GM10266 (cell line): ENCODE measurements at regions not wholly inside any gene's neighbourhood (a gene's known extent, or its start where the extent isn't known, plus 50 kb on each side); places are given as distances from the start of the nearest gene placed in this dataset.

Experiments used
- DNase-seq: peaks from one replicate; pipeline ENCODE4 v3.0.0; 2012; ENCODE audit errors: extremely low spot score
- TF ChIP-seq, protein P1 (sequence below): IDR thresholded peaks from 2 replicates; pipeline ENCODE4 v1.5.1; 2012; ENCODE audit warnings: mild to moderate bottlenecking, low read depth; ENCODE audit not compliant: control insufficient read depth, insufficient read depth; ENCODE audit errors: missing control alignments

GRCh38 chrX:16222151-16222550 lies 54.9 kb downstream of the MAGEB17 start:
- TF ChIP-seq, protein P1, sequence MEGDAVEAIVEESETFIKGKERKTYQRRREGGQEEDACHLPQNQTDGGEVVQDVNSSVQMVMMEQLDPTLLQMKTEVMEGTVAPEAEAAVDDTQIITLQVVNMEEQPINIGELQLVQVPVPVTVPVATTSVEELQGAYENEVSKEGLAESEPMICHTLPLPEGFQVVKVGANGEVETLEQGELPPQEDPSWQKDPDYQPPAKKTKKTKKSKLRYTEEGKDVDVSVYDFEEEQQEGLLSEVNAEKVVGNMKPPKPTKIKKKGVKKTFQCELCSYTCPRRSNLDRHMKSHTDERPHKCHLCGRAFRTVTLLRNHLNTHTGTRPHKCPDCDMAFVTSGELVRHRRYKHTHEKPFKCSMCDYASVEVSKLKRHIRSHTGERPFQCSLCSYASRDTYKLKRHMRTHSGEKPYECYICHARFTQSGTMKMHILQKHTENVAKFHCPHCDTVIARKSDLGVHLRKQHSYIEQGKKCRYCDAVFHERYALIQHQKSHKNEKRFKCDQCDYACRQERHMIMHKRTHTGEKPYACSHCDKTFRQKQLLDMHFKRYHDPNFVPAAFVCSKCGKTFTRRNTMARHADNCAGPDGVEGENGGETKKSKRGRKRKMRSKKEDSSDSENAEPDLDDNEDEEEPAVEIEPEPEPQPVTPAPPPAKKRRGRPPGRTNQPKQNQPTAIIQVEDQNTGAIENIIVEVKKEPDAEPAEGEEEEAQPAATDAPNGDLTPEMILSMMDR: no peak
- no peak for DNase-seq

- TF ChIP-seq, protein P1: no peak
- no peak for DNase-seq
These were observed 56.1 kb downstream of the MAGEB17 start for GRCh38 chrX:16223385-16223784.

DNA sequence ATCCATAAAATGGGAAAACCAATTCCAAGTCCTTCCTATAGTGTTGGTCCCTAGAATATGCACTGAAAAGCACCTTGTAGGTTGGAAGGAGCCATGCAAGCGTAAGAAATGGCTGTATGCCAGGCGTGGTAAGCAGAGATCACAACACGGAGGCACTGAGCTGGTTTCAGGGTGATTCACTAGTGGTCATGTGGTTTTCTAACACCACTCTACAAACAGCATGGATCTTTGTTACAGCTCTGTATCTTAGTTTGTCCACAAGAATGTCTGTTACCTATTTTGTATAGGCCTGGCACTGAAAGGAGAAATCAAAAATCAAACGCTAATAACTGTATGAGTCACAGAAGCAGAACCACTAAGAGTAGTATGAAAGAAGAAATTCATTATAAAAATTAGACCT lies 71.9 kb downstream of the MAGEB17 start:
- TF ChIP-seq, protein P1: no peak
- DNase-seq: no peak

- TF ChIP-seq, protein P1: no peak
- no peak for DNase-seq
These were observed 73.1 kb downstream of the MAGEB17 start for GRCh38 chrX:16240231-16240905.

DNA sequence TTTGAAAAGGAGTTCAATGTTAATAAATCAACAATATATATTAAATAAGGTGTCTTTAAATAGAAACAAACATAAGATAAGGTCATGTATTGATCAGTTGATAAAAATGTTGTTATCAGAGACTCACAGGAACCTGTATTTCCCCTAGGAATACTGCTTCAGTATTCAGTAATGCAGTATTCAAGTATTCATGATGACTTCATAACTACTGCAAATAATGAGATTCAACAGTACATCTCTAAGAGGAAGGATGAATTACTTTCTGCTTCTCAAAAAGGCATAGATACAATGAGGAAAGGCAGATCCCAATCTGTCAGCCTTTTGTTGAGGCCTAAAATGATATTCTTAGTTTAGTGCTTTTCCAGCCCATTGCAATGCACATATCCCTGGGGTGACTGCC lies 73.7 kb downstream of the MAGEB17 start:
- TF ChIP-seq, protein P1: no peak

GRCh38 chrX:16250296-16250695 lies 83.0 kb downstream of the MAGEB17 start:
- TF ChIP-seq, protein P1: no peak
- no peak for DNase-seq

More for the DNA sequence above, 73.7 kb downstream of the MAGEB17 start:
- DNase-seq: no peak

- TF ChIP-seq, protein P1: no peak
- no peak for DNase-seq
These were observed 84.5 kb downstream of the MAGEB17 start for GRCh38 chrX:16251782-16252181.
